Astrocyte (in vitro differentiated cells and primary cell): ENCODE measurements at regions not wholly inside any gene's neighbourhood (a gene's known extent, or its start where the extent isn't known, plus 50 kb on each side); places are given as distances from the start of the nearest gene placed in this dataset.

Source experiments
- EZH2 ChIP-seq: IDR thresholded peaks from 2 replicates; pipeline ENCODE4 v1.6.1; 2012; ENCODE audit warnings: mild to moderate bottlenecking, low read length, inconsistent platforms; ENCODE audit not compliant: insufficient read depth
- TF ChIP-seq, protein P1 (sequence below): IDR thresholded peaks from 2 replicates; pipeline ENCODE4 v1.5.1; 2011; ENCODE audit warnings: low read depth, mild to moderate bottlenecking, inconsistent platforms, low read length, moderate library complexity; ENCODE audit not compliant: insufficient read depth

DNA sequence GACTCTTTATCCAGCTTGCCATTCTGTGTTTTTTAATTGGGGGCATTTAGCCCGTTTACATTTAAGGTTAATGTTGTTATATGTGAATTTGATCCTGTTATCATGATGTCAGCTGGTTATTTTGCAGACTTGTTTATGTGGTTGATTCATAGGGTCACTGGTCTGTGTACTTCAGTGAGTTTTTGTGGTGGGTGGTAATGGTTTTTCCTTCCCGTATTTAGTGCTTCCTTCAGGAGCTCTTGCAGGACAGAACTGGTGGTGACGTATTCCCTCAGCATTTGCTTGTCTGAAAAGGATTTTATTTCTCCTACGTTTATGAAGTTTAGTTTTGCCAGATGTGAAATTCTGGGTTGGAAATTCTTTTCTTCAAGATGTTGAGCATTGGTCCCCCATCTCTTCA, 381.1 kb downstream of the MAN2A1 start:
- TF ChIP-seq, protein P1, sequence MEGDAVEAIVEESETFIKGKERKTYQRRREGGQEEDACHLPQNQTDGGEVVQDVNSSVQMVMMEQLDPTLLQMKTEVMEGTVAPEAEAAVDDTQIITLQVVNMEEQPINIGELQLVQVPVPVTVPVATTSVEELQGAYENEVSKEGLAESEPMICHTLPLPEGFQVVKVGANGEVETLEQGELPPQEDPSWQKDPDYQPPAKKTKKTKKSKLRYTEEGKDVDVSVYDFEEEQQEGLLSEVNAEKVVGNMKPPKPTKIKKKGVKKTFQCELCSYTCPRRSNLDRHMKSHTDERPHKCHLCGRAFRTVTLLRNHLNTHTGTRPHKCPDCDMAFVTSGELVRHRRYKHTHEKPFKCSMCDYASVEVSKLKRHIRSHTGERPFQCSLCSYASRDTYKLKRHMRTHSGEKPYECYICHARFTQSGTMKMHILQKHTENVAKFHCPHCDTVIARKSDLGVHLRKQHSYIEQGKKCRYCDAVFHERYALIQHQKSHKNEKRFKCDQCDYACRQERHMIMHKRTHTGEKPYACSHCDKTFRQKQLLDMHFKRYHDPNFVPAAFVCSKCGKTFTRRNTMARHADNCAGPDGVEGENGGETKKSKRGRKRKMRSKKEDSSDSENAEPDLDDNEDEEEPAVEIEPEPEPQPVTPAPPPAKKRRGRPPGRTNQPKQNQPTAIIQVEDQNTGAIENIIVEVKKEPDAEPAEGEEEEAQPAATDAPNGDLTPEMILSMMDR: no peak
- no peak for TF ChIP-seq EZH2
